GM12878 (cell line): ENCODE measurements at regions not wholly inside any gene's neighbourhood (a gene's known extent, or its start where the extent isn't known, plus 50 kb on each side); places are given as distances from the start of the nearest gene placed in this dataset.

ENCODE experiments used
- ATAC-seq: fragments of 200-7000 bp; cut with Tn5 transposase; 3 replicates; pipeline ENCODE4 v1.9.1; 2020; ENCODE audit warnings: mild to moderate bottlenecking, moderate library complexity
- BruUV-seq: library from RNA; stranded (reverse); fragments of 400-500 nt; replicated peaks from 2 replicates; lab custom pipeline; 2021; lab: Mats Ljungman, UMichigan
- CTCF ChIA-PET: fragments of 300-600 bp; sonication (Branson Sonifier 250); formaldehyde crosslinking; extraction: SDS; loops from one replicate; lab custom pipeline; 2021; ENCODE audit warnings: inconsistent platforms; lab: Yijun Ruan, JAX
- POLR2A ChIA-PET: fragments of 350-600 bp; formaldehyde crosslinking; extraction: SDS; loops from one replicate; lab custom pipeline; 2021; ENCODE audit warnings: inconsistent platforms; lab: Charles Lee
- RAD21 ChIA-PET: fragments of 300-600 bp; sonication (Branson Sonifier 250); formaldehyde crosslinking; loops from one replicate; lab custom pipeline; 2023; ENCODE audit warnings: antibody characterized with exemption; ENCODE audit not compliant: unreplicated experiment; lab: Charles Lee
- SMC1A ChIA-PET: fragments of 300-600 bp; sonication (Branson Sonifier 250); formaldehyde crosslinking; loops from one replicate; lab custom pipeline; 2023; ENCODE audit not compliant: unreplicated experiment, uncharacterized antibody; lab: Charles Lee
- DNase-seq: peaks from one replicate; pipeline ENCODE4 v3.0.0-alpha.2; 2011; ENCODE audit warnings: low read depth, low spot score
- FAIRE-seq: peaks from 3 replicates; lab custom pipeline; 2011; peaks lifted over from hg19 to GRCh38; lab: Jason Lieb, UNC
- H2AFZ ChIP-seq: 2 replicates; pipeline ENCODE4 v1.6.0; 2011; ENCODE audit warnings: low read depth, low read length, control low read depth; ENCODE audit not compliant: control insufficient read depth
- H3K27ac ChIP-seq: 2 replicates; pipeline ENCODE4 v1.5.1; 2011; ENCODE audit warnings: control low read depth; ENCODE audit not compliant: control insufficient read depth, insufficient read depth
- H3K27me3 ChIP-seq, 2 experiments: replicated peaks in 1 of 2; 2 replicates each; pipeline versions ENCODE4 v1.6.0 to v1.6.1; 2011; ENCODE audit warnings: low read length in 1 of 2; ENCODE audit not compliant: control insufficient read depth in 2 of 2, insufficient read depth in 2 of 2
- H3K36me3 ChIP-seq, 2 experiments: 2 replicates each; pipeline ENCODE4 v1.5.1; 2011; ENCODE audit warnings: low read length in 1 of 2; ENCODE audit not compliant: control insufficient read depth in 2 of 2, insufficient read depth in 2 of 2
- H3K4me1 ChIP-seq: 2 replicates; pipeline ENCODE4 v1.6.1; 2011; ENCODE audit warnings: mild to moderate bottlenecking, low read length, moderate library complexity, mixed read lengths; ENCODE audit not compliant: control insufficient read depth, insufficient read depth
- H3K4me2 ChIP-seq: 2 replicates; pipeline ENCODE4 v1.6.0; 2011; ENCODE audit warnings: control low read depth; ENCODE audit not compliant: control insufficient read depth, insufficient read depth
- H3K4me3 ChIP-seq: fragments of 200-600 bp; sonication (generic); 2 replicates; pipeline ENCODE4 v1.5.1; 2016
- H3K79me2 ChIP-seq: 2 replicates; pipeline ENCODE4 v1.6.0; 2011; ENCODE audit warnings: low read length; ENCODE audit not compliant: control insufficient read depth, insufficient read depth
- H3K9ac ChIP-seq: 2 replicates; pipeline ENCODE4 v1.8.0; 2011; ENCODE audit warnings: low read length, control low read depth, mixed read lengths; ENCODE audit not compliant: control insufficient read depth, insufficient read depth
- H3K9me3 ChIP-seq: replicated peaks from 3 replicates; pipeline ENCODE4 v1.5.1; 2011; ENCODE audit warnings: mild to moderate bottlenecking, low read length; ENCODE audit not compliant: control insufficient read depth, insufficient read depth
- H4K20me1 ChIP-seq: 2 replicates; pipeline ENCODE4 v1.6.0; 2011; ENCODE audit not compliant: control insufficient read depth, insufficient read depth
- CUX1 ChIP-seq: IDR thresholded peaks from 2 replicates; pipeline ENCODE4 v1.6.1; 2012; ENCODE audit warnings: improper control_type of control experiment, low read depth, low read length; ENCODE audit not compliant: insufficient replicate concordance
- ELK1 ChIP-seq: IDR thresholded peaks from 2 replicates; pipeline ENCODE4 v1.6.1; 2012; ENCODE audit warnings: low read depth, low read length, improper control_type of control experiment
- EZH2 ChIP-seq: IDR thresholded peaks from 2 replicates; pipeline ENCODE4 v1.6.1; 2012; ENCODE audit warnings: low read depth, mild to moderate bottlenecking, control low read depth, inconsistent platforms, low read length, borderline replicate concordance; ENCODE audit not compliant: control insufficient read depth
- HCFC1 ChIP-seq: fragments of 150-350 bp; IDR thresholded peaks from 2 replicates; pipeline ENCODE4 v1.6.1; 2014; ENCODE audit warnings: low read length
- KAT2A ChIP-seq: conservative IDR thresholded peaks from 2 replicates; pipeline ENCODE4 v1.6.1; 2011; ENCODE audit warnings: low read depth, low read length; ENCODE audit not compliant: control insufficient read depth
- MTA3 ChIP-seq: IDR thresholded peaks from 2 replicates; pipeline ENCODE4 v1.6.1; 2012; ENCODE audit warnings: low read length, inconsistent platforms, borderline replicate concordance
- MYC ChIP-seq: IDR thresholded peaks from 2 replicates; pipeline ENCODE4 v1.6.1; 2011; ENCODE audit warnings: mild to moderate bottlenecking, low read length, moderate library complexity, inconsistent platforms; ENCODE audit not compliant: insufficient read depth, insufficient replicate concordance, insufficient read length, severe bottlenecking
- NR2C1 ChIP-seq: fragments of 450-650 bp; IDR thresholded peaks from 2 replicates; pipeline ENCODE4 v1.6.1; 2017; ENCODE audit warnings: antibody characterized with exemption, mild to moderate bottlenecking, moderate library complexity
- POLR2AphosphoS5 ChIP-seq: IDR thresholded peaks from 2 replicates; pipeline ENCODE4 v1.6.1; 2011; ENCODE audit warnings: mild to moderate bottlenecking, low read length, inconsistent platforms
- PRDM15 ChIP-seq: fragments of 450-650 bp; formaldehyde crosslinking; IDR thresholded peaks from 2 replicates; pipeline ENCODE4 v1.4.0; 2020; ENCODE audit warnings: mild to moderate bottlenecking, moderate library complexity
- SREBF1 ChIP-seq: IDR thresholded peaks from 2 replicates; pipeline ENCODE4 v1.6.1; 2012; ENCODE audit warnings: mild to moderate bottlenecking, low read length
- YY1 ChIP-seq: IDR thresholded peaks from 2 replicates; pipeline ENCODE4 v1.6.1; 2011; ENCODE audit warnings: low read depth, mild to moderate bottlenecking, low read length
- WGBS: methylation state at CpG from one replicate; pipeline ENCODE4 v1.1.6; 2016; ENCODE audit warnings: low lambda C conversion rate; ENCODE audit not compliant: insufficient replicate concordance, insufficient coverage; ENCODE audit errors: missing lambda C conversion rate; 5-methylcytosine and 5-hydroxymethylcytosine counted together
- in situ Hi-C: fragments of 300-500 bp; cut with MboI; formaldehyde crosslinking; loops from 9 replicates; pipeline ENCODE4 v1.14.3; 2018; ENCODE audit warnings: mixed read lengths
- intact Hi-C: fragments of 100-400 bp; cut with micrococcal nuclease; formaldehyde crosslinking; loops from one replicate; pipeline ENCODE4 v1.14.2; 2022; ENCODE audit not compliant: unreplicated experiment

GRCh38 chr3:3405131-3405530 lies 225.6 kb upstream of the CRBN start:
- in situ Hi-C loops: no loop called here
- CTCF ChIA-PET: interaction anchor here (0.6 to 1.9 kb wide), 2 partner anchors 28 to 204 kb away, joined by 3 to 5 read pairs; no protein-coding TSS in a partner anchor
- no peaks in the 10 kb centered on the region; the same call in 2 of the 3 replicates for H3K9me3 ChIP-seq

More at GRCh38 chr3:3405131-3405530, 225.6 kb upstream of the CRBN start:
- Histone ChIP-seq H3K79me2 (no peaks in the 10 kb centered on the region), H3K36me3 (no peaks in the 10 kb centered on the region), H3K4me1 (no peaks in the 10 kb centered on the region), H3K4me3 (no peak overlapping the region), H3K4me2 (no peak overlapping the region), H3K9ac (no peak overlapping the region), H2AFZ (no peak overlapping the region), H4K20me1 (no peaks in the 10 kb centered on the region), H3K27me3 (no peaks in the 10 kb centered on the region), H3K27ac (no peak overlapping the region)
- ChIA-PET RAD21 (no interaction called here), POLR2A (no interaction called here), SMC1A (no interaction called here)
- DNase-seq (no peak), ATAC-seq (no peak), FAIRE-seq (no peak)
- TF ChIP-seq KAT2A: no peak
- TF ChIP-seq POLR2AphosphoS5: no peak
- TF ChIP-seq CUX1: no peak
- TF ChIP-seq YY1: no peak
- TF ChIP-seq SREBF1: no peak
- TF ChIP-seq NR2C1: no peak
- TF ChIP-seq EZH2: no peak
- TF ChIP-seq PRDM15 (CRISPR knock-in tag): no peak
- no peak for TF ChIP-seq MTA3
- no peak for TF ChIP-seq MYC
- no peak for TF ChIP-seq HCFC1
- TF ChIP-seq ELK1: no peak
- BruUV-seq: no TSS peak
- intact Hi-C loops: no loop called here
- 34% methylated on average over 6 of the region's 6 CpGs for WGBS
